Hepatocyte (in vitro differentiated cells): ENCODE measurements at regions not wholly inside any gene's neighbourhood (a gene's known extent, or its start where the extent isn't known, plus 50 kb on each side); places are given as distances from the start of the nearest gene placed in this dataset.

Experiments
- DNase-seq: peaks from one replicate; pipeline ENCODE4 v3.0.0-alpha.2; 2016; ENCODE audit warnings: low spot score
- H2AFZ ChIP-seq: fragments of 200-600 bp; sonication (generic); 2 replicates; pipeline ENCODE4 v1.6.0; 2016; ENCODE audit warnings: antibody characterized with exemption, mild to moderate bottlenecking
- H3K27ac ChIP-seq: fragments of 200-600 bp; sonication (generic); 2 replicates; pipeline ENCODE4 v1.5.1; 2016; ENCODE audit warnings: mild to moderate bottlenecking
- H3K27me3 ChIP-seq: fragments of 200-600 bp; sonication (generic); 2 replicates; pipeline ENCODE4 v1.6.1; 2016
- H3K36me3 ChIP-seq: fragments of 200-600 bp; sonication (generic); replicated peaks from 2 replicates; pipeline ENCODE4 v1.5.1; 2016; ENCODE audit warnings: low read depth; ENCODE audit not compliant: insufficient read depth
- H3K4me1 ChIP-seq: fragments of 200-600 bp; sonication (generic); 2 replicates; pipeline ENCODE4 v1.5.1; 2016; ENCODE audit warnings: mild to moderate bottlenecking, moderate library complexity; ENCODE audit not compliant: insufficient read depth
- H3K4me2 ChIP-seq: fragments of 200-600 bp; sonication (generic); 2 replicates; pipeline ENCODE4 v1.6.0; 2016
- H3K4me3 ChIP-seq: fragments of 200-600 bp; sonication (generic); 2 replicates; pipeline ENCODE4 v1.5.1; 2016; ENCODE audit warnings: mild to moderate bottlenecking
- H3K79me2 ChIP-seq: fragments of 200-600 bp; sonication (generic); 2 replicates; pipeline ENCODE4 v1.6.0; 2017; ENCODE audit warnings: mild to moderate bottlenecking
- H3K9me2 ChIP-seq: fragments of 200-600 bp; sonication (generic); replicated peaks from 2 replicates; pipeline ENCODE4 v1.6.0; 2017; ENCODE audit warnings: mild to moderate bottlenecking; ENCODE audit not compliant: insufficient read depth
- H3K9me3 ChIP-seq: fragments of 200-600 bp; sonication (generic); 2 replicates; pipeline ENCODE4 v1.5.1; 2016; ENCODE audit warnings: low read depth, mild to moderate bottlenecking
- H4K20me1 ChIP-seq: fragments of 200-600 bp; sonication (generic); 2 replicates; pipeline ENCODE4 v1.6.0; 2016; ENCODE audit warnings: mild to moderate bottlenecking; ENCODE audit not compliant: insufficient read depth, poor library complexity, severe bottlenecking
- EZH2 ChIP-seq: fragments of 200-600 bp; sonication (generic); IDR thresholded peaks from 2 replicates; pipeline ENCODE4 v1.6.1; 2016; ENCODE audit warnings: antibody characterized with exemption, mild to moderate bottlenecking, borderline replicate concordance
- EZH2phosphoT487 ChIP-seq: fragments of 200-600 bp; sonication (generic); IDR thresholded peaks from one replicate; pipeline ENCODE4 v1.6.1; 2018; ENCODE audit warnings: antibody characterized with exemption, mild to moderate bottlenecking, low read depth, moderate library complexity; ENCODE audit not compliant: unreplicated experiment, severe bottlenecking
- WGBS: methylation state at CpG from one replicate; pipeline ENCODE4 v1.1.6; 2016; ENCODE audit warnings: low lambda C conversion rate; ENCODE audit errors: missing lambda C conversion rate; 5-methylcytosine and 5-hydroxymethylcytosine counted together
- TF ChIP-seq, protein P1 (sequence below): fragments of 200-600 bp; sonication (generic); IDR thresholded peaks from 2 replicates; pipeline ENCODE4 v1.5.1; 2016; ENCODE audit warnings: antibody characterized with exemption, mild to moderate bottlenecking; ENCODE audit not compliant: poor library complexity

DNA sequence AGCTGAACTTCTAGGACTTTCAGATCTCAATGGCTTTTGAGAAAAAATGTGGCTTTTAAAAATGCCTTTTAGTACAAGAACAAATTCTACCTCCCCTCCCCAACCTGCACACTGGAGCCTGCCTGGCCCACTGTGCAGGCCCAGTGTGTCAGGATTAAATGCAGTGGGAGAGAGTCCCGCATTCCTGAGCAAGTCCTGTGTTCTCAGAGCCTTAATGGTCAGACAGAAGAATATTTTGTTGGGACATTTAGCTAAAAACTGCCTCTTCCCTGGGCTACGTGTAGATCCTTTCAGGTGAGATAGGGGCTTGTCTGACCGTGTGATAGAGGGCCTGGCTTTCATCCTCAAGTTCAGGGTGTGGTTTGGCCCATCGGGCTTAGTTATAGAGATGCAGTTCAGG lies 63.1 kb upstream of the ESRRB start:
- DNase-seq: no peak
- Histone ChIP-seq H3K9me3 (no peaks in the 10 kb centered on the region), H3K27ac (no peak overlapping the region), H3K4me2 (no peak overlapping the region), H4K20me1 (no peaks in the 10 kb centered on the region), H3K9me2 (no peaks in the 10 kb centered on the region), H3K4me1 (peaks cover 10% of the 10 kb centered on the region), H3K79me2 (no peaks in the 10 kb centered on the region), H3K27me3 (peaks cover 50% of the 10 kb centered on the region), H2AFZ (no peak overlapping the region), H3K4me3 (no peak overlapping the region), H3K36me3 (no peaks in the 10 kb centered on the region)
- WGBS: 41% methylated on average over 4 of the region's 4 CpGs
- TF ChIP-seq, protein P1, sequence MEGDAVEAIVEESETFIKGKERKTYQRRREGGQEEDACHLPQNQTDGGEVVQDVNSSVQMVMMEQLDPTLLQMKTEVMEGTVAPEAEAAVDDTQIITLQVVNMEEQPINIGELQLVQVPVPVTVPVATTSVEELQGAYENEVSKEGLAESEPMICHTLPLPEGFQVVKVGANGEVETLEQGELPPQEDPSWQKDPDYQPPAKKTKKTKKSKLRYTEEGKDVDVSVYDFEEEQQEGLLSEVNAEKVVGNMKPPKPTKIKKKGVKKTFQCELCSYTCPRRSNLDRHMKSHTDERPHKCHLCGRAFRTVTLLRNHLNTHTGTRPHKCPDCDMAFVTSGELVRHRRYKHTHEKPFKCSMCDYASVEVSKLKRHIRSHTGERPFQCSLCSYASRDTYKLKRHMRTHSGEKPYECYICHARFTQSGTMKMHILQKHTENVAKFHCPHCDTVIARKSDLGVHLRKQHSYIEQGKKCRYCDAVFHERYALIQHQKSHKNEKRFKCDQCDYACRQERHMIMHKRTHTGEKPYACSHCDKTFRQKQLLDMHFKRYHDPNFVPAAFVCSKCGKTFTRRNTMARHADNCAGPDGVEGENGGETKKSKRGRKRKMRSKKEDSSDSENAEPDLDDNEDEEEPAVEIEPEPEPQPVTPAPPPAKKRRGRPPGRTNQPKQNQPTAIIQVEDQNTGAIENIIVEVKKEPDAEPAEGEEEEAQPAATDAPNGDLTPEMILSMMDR: no peak
- TF ChIP-seq EZH2phosphoT487 (no peak), EZH2 (no peak)

DNA sequence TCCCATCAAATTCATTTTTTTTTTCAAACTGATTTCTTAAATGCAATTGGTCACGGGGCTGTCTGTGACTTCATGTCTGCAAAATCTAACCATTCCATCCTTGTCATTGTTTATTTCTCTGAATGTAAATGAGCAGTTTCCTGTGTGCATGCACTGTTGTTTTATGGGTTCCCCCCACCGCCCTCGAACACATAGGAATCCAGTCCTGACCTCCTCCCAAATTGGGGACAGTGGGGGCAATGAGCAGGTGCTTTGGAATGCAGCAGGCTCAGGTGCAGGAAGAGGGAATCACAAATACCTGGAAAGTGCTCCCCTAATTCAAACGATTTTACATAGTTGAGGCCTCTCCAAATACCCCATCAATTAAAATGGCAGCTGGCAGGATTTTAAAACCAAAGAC lies 62.6 kb upstream of the ESRRB start:
- peaks cover 10% of the 10 kb centered on the region for H3K4me1 ChIP-seq
- no peak overlapping the region for H2AFZ ChIP-seq
- H3K9me3 ChIP-seq: no peaks in the 10 kb centered on the region
- no peaks in the 10 kb centered on the region for H4K20me1 ChIP-seq
- H3K27me3 ChIP-seq: peaks cover 50% of the 10 kb centered on the region
- no peak overlapping the region for H3K27ac ChIP-seq
- no peaks in the 10 kb centered on the region for H3K36me3 ChIP-seq
- no peak overlapping the region for H3K4me3 ChIP-seq
- 26% methylated on average over 4 of the region's 4 CpGs for WGBS
- H3K79me2 ChIP-seq: no peaks in the 10 kb centered on the region
- no peaks in the 10 kb centered on the region for H3K9me2 ChIP-seq
- no peak overlapping the region for H3K4me2 ChIP-seq
- no peak for TF ChIP-seq EZH2
- TF ChIP-seq EZH2phosphoT487: no peak
- TF ChIP-seq, protein P1: no peak
- DNase-seq: no peak

DNA sequence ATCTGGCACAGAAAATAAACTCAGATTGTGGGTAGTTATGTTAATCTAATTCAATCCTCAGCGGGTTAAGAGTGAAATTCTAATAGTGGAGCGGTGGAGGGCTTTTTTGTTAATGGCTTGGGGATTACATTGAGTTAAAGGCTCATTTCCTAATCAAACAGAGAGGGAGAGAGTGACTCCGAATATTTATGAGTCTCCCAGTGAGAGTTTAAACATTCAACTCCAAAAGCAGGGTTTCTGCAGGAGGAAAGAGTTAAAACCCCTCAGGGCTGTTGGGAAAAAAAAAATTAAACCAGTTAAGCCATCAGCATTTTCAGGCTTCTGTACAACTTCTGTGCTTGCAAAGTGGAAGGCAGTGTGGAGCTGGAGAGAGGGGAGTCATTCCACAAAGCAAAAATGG lies 62.1 kb upstream of the ESRRB start:
- no peak overlapping the region for H3K27ac ChIP-seq
- H3K4me2 ChIP-seq: no peak overlapping the region
- peaks cover 10% of the 10 kb centered on the region for H3K4me1 ChIP-seq
- H3K27me3 ChIP-seq: peaks cover 50% of the 10 kb centered on the region
- 14% methylated on average over 3 of the region's 3 CpGs for WGBS
- H3K79me2 ChIP-seq: no peaks in the 10 kb centered on the region
- no peaks in the 10 kb centered on the region for H3K36me3 ChIP-seq
- DNase-seq: no peak
- no peak for TF ChIP-seq EZH2
- TF ChIP-seq, protein P1: no peak
- no peak overlapping the region for H3K4me3 ChIP-seq
- H3K9me3 ChIP-seq: no peaks in the 10 kb centered on the region
- H4K20me1 ChIP-seq: no peaks in the 10 kb centered on the region
- H3K9me2 ChIP-seq: no peaks in the 10 kb centered on the region
- H2AFZ ChIP-seq: no peak overlapping the region

DNA sequence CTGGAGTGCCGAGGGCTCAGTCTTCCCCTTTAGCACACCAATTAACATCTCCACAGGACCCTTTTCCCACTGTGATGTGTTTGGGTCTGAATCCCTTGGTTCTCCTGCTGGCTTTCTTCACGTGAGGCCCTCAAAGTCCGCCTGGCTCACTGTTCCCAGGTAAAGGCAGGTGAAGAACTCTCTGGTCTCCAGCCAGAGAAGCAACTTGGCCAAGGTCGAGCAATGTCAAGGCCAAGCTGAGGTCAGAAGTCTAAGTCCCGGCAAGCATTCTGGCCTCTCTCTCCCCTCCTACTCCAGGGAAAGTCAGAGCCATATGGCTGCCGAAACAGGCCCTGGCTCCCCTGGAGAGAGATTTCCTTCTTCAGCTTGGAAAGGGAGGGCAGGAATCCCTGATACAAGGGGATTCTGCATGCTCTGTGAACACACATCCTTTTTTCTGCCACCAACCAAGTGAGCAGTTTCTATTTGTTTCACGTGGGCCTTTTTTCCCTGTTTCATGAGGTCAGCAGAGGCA lies 61.4 kb upstream of the ESRRB start:
- Histone ChIP-seq H3K9me3 (no peaks in the 10 kb centered on the region), H3K4me1 (peaks cover 10% of the 10 kb centered on the region), H3K4me3 (no peak overlapping the region), H3K27me3 (peaks cover 45% of the 10 kb centered on the region), H3K9me2 (no peaks in the 10 kb centered on the region), H3K36me3 (no peaks in the 10 kb centered on the region), H2AFZ (no peak overlapping the region), H3K4me2 (no peak overlapping the region), H4K20me1 (no peaks in the 10 kb centered on the region), H3K27ac (no peak overlapping the region), H3K79me2 (no peaks in the 10 kb centered on the region)
- no peak for DNase-seq
- 54% methylated on average over 7 of the region's 7 CpGs for WGBS
- TF ChIP-seq, protein P1: no peak
- TF ChIP-seq EZH2phosphoT487 (no peak), EZH2 (no peak)
